ENCODE measurements at regions not wholly inside any gene's neighbourhood (a gene's known extent, or its start where the extent isn't known, plus 50 kb on each side); places are given as distances from the start of the nearest gene placed in this dataset.

- TF ChIP-seq CTCF (IDR thresholded peaks at IDR 0.05; ENCODE audit: insufficient read depth, low read depth, low read length) (no peak), EZH2 (IDR thresholded peaks at IDR 0.05; ENCODE audit: insufficient read depth, low read length) (no peak)
These were observed 55.9 kb upstream of the KDR start for GRCh38 chr4:55181010-55182005.

Data from astrocyte (in vitro differentiated cells and primary cell).